ENCODE measurements at regions not wholly inside any gene's neighbourhood (a gene's known extent, or its start where the extent isn't known, plus 50 kb on each side); places are given as distances from the start of the nearest gene placed in this dataset.
"Not testable (repeated sequence)": the region's sequence is repeated elsewhere in the genome, so short reads cannot be mapped to it uniquely, and the experiment has no call there.

GRCh38 chr10:17523917-17524316 is 69.5 kb upstream of the ST8SIA6 start:
- no peak for TF ChIP-seq CTCF (IDR thresholded peaks at IDR 0.05; ENCODE audit: borderline replicate concordance, control extremely low read depth, extremely low read depth, insufficient read depth, missing control alignments)
- DNase-seq (ENCODE audit: low spot score) = no peak
- in situ Hi-C loops (cut with MboI; ENCODE audit: low sequenced_read_pairs, unreplicated experiment) = no loop called here

GRCh38 chr10:17523246-17523753 is 68.9 kb upstream of the ST8SIA6 start:
- in situ Hi-C loops (cut with MboI; ENCODE audit: low sequenced_read_pairs, unreplicated experiment) = no loop called here
- DNase-seq (ENCODE audit: low spot score) = no peak
- TF ChIP-seq CTCF (IDR thresholded peaks at IDR 0.05; ENCODE audit: borderline replicate concordance, control extremely low read depth, extremely low read depth, insufficient read depth, missing control alignments) = no peak

- in situ Hi-C loops (cut with MboI; ENCODE audit: low sequenced_read_pairs, unreplicated experiment); DNase-seq (ENCODE audit: low spot score): not testable (repeated sequence)
Observed at GRCh38 chr10:17522269-17522668, 67.9 kb upstream of the ST8SIA6 start.

- DNase-seq (ENCODE audit: low spot score) = no peak
- TF ChIP-seq CTCF (IDR thresholded peaks at IDR 0.05; ENCODE audit: borderline replicate concordance, control extremely low read depth, extremely low read depth, insufficient read depth, missing control alignments) = no peak
- in situ Hi-C loops (cut with MboI; ENCODE audit: low sequenced_read_pairs, unreplicated experiment) = no loop called here
Observed at GRCh38 chr10:17519457-17519856, 65.1 kb upstream of the ST8SIA6 start.

- no peak for TF ChIP-seq CTCF (IDR thresholded peaks at IDR 0.05; ENCODE audit: borderline replicate concordance, control extremely low read depth, extremely low read depth, insufficient read depth, missing control alignments)
- no peak for DNase-seq (ENCODE audit: low spot score)
- in situ Hi-C loops (cut with MboI; ENCODE audit: low sequenced_read_pairs, unreplicated experiment) = no loop called here
Observed at GRCh38 chr10:17518338-17518737, 63.9 kb upstream of the ST8SIA6 start.

GRCh38 chr10:17516376-17516775 is 62.0 kb upstream of the ST8SIA6 start:
- no peak for DNase-seq (ENCODE audit: low spot score)
- in situ Hi-C loops (cut with MboI; ENCODE audit: low sequenced_read_pairs, unreplicated experiment) = no loop called here
- TF ChIP-seq CTCF (IDR thresholded peaks at IDR 0.05; ENCODE audit: borderline replicate concordance, control extremely low read depth, extremely low read depth, insufficient read depth, missing control alignments) = no peak

- in situ Hi-C loops (cut with MboI; ENCODE audit: low sequenced_read_pairs, unreplicated experiment) = no loop called here
- no peak for DNase-seq (ENCODE audit: low spot score)
- TF ChIP-seq CTCF (IDR thresholded peaks at IDR 0.05; ENCODE audit: borderline replicate concordance, control extremely low read depth, extremely low read depth, insufficient read depth, missing control alignments) = no peak
Observed at GRCh38 chr10:17512341-17513001, 58.1 kb upstream of the ST8SIA6 start.

Measured in GM13976 (cell line).